B cell (primary cell): ENCODE measurements at regions not wholly inside any gene's neighbourhood (a gene's known extent, or its start where the extent isn't known, plus 50 kb on each side); places are given as distances from the start of the nearest gene placed in this dataset.

Experiments used
- ATAC-seq: fragments of 200-7000 bp; cut with Tn5 transposase; one replicate; pipeline ENCODE4 v1.10.0; 2021; ENCODE audit warnings: low read depth, mild to moderate bottlenecking, moderate number of reproducible peaks, moderate library complexity
- CTCF ChIA-PET: fragments of 350-600 bp; sonication (Branson Sonifier 250); formaldehyde crosslinking; loops from one replicate; lab custom pipeline; 2021; ENCODE audit warnings: antibody characterized with exemption, inconsistent platforms; lab: Charles Lee
- POLR2A ChIA-PET: fragments of 350-600 bp; sonication (Branson Sonifier 250); formaldehyde crosslinking; loops from one replicate; lab custom pipeline; 2021; ENCODE audit warnings: antibody characterized with exemption; lab: Charles Lee
- DNase-seq: peaks from one replicate; pipeline ENCODE4 v3.0.0; 2013
- H2AFZ ChIP-seq: 2 replicates; pipeline ENCODE4 v1.6.1; 2012; ENCODE audit warnings: mild to moderate bottlenecking, low read depth, low read length; ENCODE audit not compliant: insufficient read depth, poor library complexity, severe bottlenecking
- H3K27ac ChIP-seq, 2 donors: 1 replicate in 1 of 2; 2 replicates in 1 of 2; pipeline ENCODE4 v1.5.1; 2012 to 2013; ENCODE audit warnings: low read length in 2 of 2, mild to moderate bottlenecking in 2 of 2, moderate library complexity in 1 of 2
- H3K27me3 ChIP-seq, 4 experiments: fragments of 200-600 bp in 1 of 4; sonication (generic) in 1 of 4; replicated peaks in 1 of 4; 1 replicate in 2 of 4; 2 replicates in 2 of 4; pipeline versions ENCODE4 v1.6.1 to v1.7.0; 2013 to 2016; ENCODE audit warnings: low read length in 3 of 4, mild to moderate bottlenecking in 2 of 4, mixed read lengths in 1 of 4, moderate library complexity in 1 of 4; ENCODE audit not compliant: insufficient read depth in 4 of 4, control insufficient read depth in 3 of 4; ENCODE audit errors: control extremely low read depth in 1 of 4
- H3K36me3 ChIP-seq, 2 experiments: replicated peaks in 1 of 2; 1 replicate in 1 of 2; 2 replicates in 1 of 2; pipeline versions ENCODE4 v1.6.1 to v1.7.1; 2013; ENCODE audit warnings: low read length in 1 of 2; ENCODE audit not compliant: insufficient read depth in 2 of 2, control insufficient read depth in 1 of 2; ENCODE audit errors: control extremely low read depth in 1 of 2, extremely low read depth in 1 of 2
- H3K4me1 ChIP-seq, 2 donors: fragments of 200-600 bp in 1 of 2; sonication (generic) in 1 of 2; 1 replicate in 1 of 2; 2 replicates in 1 of 2; pipeline versions ENCODE4 v1.5.1 to v1.6.1; 2013 to 2017; ENCODE audit warnings: low read length in 2 of 2; ENCODE audit not compliant: control insufficient read depth in 2 of 2, insufficient read depth in 2 of 2
- H3K4me2 ChIP-seq: replicated peaks from 2 replicates; pipeline ENCODE3; 2012; ENCODE audit warnings: mild to moderate bottlenecking, low read depth, low read length; ENCODE audit not compliant: poor library complexity, severe bottlenecking
- H3K4me3 ChIP-seq, 5 experiments: fragments of 200-600 bp in 1 of 5; sonication (generic) in 1 of 5; 1 replicate in 3 of 5; 2 replicates in 2 of 5; pipeline versions ENCODE4 v1.5.1 to v1.7.0; 2011 to 2016; ENCODE audit warnings: low read length in 4 of 5, mild to moderate bottlenecking in 4 of 5, low read depth in 2 of 5, control low read depth in 1 of 5, moderate library complexity in 1 of 5; ENCODE audit not compliant: insufficient read depth in 1 of 5; ENCODE audit errors: control extremely low read depth in 1 of 5, extremely low read depth in 1 of 5
- H3K79me2 ChIP-seq: fragments of 200-600 bp; sonication (generic); one replicate; pipeline ENCODE4 v1.6.0; 2016; ENCODE audit warnings: low read length; ENCODE audit not compliant: control insufficient read depth, insufficient read depth
- H3K9ac ChIP-seq: fragments of 200-600 bp; sonication (generic); 2 replicates; pipeline ENCODE4 v1.6.1; 2017; ENCODE audit warnings: mild to moderate bottlenecking, low read length, moderate library complexity
- H3K9me3 ChIP-seq, 3 donors: one replicate each; pipeline versions ENCODE4 v1.6.1 to v1.7.1; 2013; ENCODE audit warnings: low read length in 2 of 3; ENCODE audit not compliant: control insufficient read depth in 2 of 3, insufficient read depth in 1 of 3; ENCODE audit errors: control extremely low read depth in 1 of 3
- H4K20me1 ChIP-seq: 2 replicates; pipeline ENCODE4 v1.6.0; 2012; ENCODE audit warnings: mild to moderate bottlenecking, low read length; ENCODE audit not compliant: insufficient read depth, control insufficient read depth, poor library complexity, severe bottlenecking
- H3K27ac Mint-ChIP-seq: one replicate; pipeline ENCODE4 v1.8.0; 2021; ENCODE audit warnings: mixed read lengths
- H3K27me3 Mint-ChIP-seq: one replicate; pipeline ENCODE4 v1.8.0; 2021; ENCODE audit warnings: mixed read lengths
- H3K4me1 Mint-ChIP-seq: one replicate; pipeline ENCODE4 v1.8.0; 2021; ENCODE audit warnings: mixed read lengths
- H3K4me3 Mint-ChIP-seq: one replicate; pipeline ENCODE4 v1.8.0; 2021; ENCODE audit warnings: mixed read lengths
- H3K9me3 Mint-ChIP-seq: one replicate; pipeline ENCODE4 v1.8.0; 2022; ENCODE audit warnings: mixed read lengths; ENCODE audit not compliant: insufficient read depth
- CTCF ChIP-seq: fragments of 200-600 bp; IDR thresholded peaks from one replicate; pipeline ENCODE4 v1.8.0; 2022; ENCODE audit warnings: antibody characterized with exemption, mild to moderate bottlenecking
- EZH2 ChIP-seq: IDR thresholded peaks from 2 replicates; pipeline ENCODE4 v1.6.1; 2012; ENCODE audit warnings: borderline replicate concordance, low read depth, mild to moderate bottlenecking, moderate library complexity, low read length; ENCODE audit not compliant: insufficient read depth, poor library complexity, severe bottlenecking
- WGBS: methylation state at CpG from one replicate; pipeline ENCODE4 v1.1.5; 2013; ENCODE audit warnings: missing lambda C conversion rate; ENCODE audit not compliant: insufficient coverage; 5-methylcytosine and 5-hydroxymethylcytosine counted together
- intact Hi-C: fragments of 100-400 bp; cut with micrococcal nuclease; formaldehyde crosslinking; loops from one replicate; pipeline ENCODE4 v1.10.0; 2022

- no peak for TF ChIP-seq EZH2
- no peak for TF ChIP-seq CTCF
- Histone ChIP-seq H3K79me2 (no peaks in the 10 kb centered on the region), H3K4me1 (no peaks in the 10 kb centered on the region), H4K20me1 (no peaks in the 10 kb centered on the region), H3K4me2 (no peak overlapping the region), H3K9ac (no peak overlapping the region), H3K4me3 (no peak overlapping the region), H3K27ac (no peak overlapping the region), H3K36me3 (no peaks in the 10 kb centered on the region), H2AFZ (no peak overlapping the region), H3K27me3 (no peaks in the 10 kb centered on the region), H3K9me3 (peaks cover 0 to 3% (median 0%) of the 10 kb centered on the region in 3 donors)
- no peak for DNase-seq
- intact Hi-C loops: no loop called here
- WGBS: 67% methylated on average over 1 of the region's 2 CpGs
- ATAC-seq: no peak
- no peaks in the 10 kb centered on the region for H3K9me3 Mint-ChIP-seq
- no peaks in the 10 kb centered on the region for H3K27me3 Mint-ChIP-seq
- CTCF ChIA-PET: no interaction called here
- H3K4me1 Mint-ChIP-seq: no peaks in the 10 kb centered on the region
- H3K27ac Mint-ChIP-seq: no peak overlapping the region
- POLR2A ChIA-PET: no interaction called here
- H3K4me3 Mint-ChIP-seq: no peak overlapping the region
Measured at GRCh38 chr6:164210323-164210722, 795.8 kb downstream of the QKI start.

- no peaks in the 10 kb centered on the region for H3K4me1 Mint-ChIP-seq
- CTCF ChIA-PET: no interaction called here
- H3K27ac Mint-ChIP-seq: no peak overlapping the region
- Histone ChIP-seq H2AFZ (no peak overlapping the region), H3K36me3 (no peaks in the 10 kb centered on the region), H3K79me2 (no peaks in the 10 kb centered on the region), H3K27me3 (no peaks in the 10 kb centered on the region), H3K9me3 (peaks cover 0 to 7% (median 0%) of the 10 kb centered on the region in 3 donors), H3K4me1 (no peaks in the 10 kb centered on the region), H3K4me3 (no peak overlapping the region), H4K20me1 (no peaks in the 10 kb centered on the region), H3K9ac (no peak overlapping the region), H3K27ac (no peak overlapping the region), H3K4me2 (no peak overlapping the region)
- POLR2A ChIA-PET: no interaction called here
- no peak overlapping the region for H3K4me3 Mint-ChIP-seq
- WGBS: 84% methylated on average over 7 of the region's 8 CpGs
- ATAC-seq (no peak), DNase-seq (no peak)
- H3K27me3 Mint-ChIP-seq: no peaks in the 10 kb centered on the region
- H3K9me3 Mint-ChIP-seq: no peaks in the 10 kb centered on the region
- intact Hi-C loops: no loop called here
- TF ChIP-seq EZH2 (no peak), CTCF (no peak)
Measured at GRCh38 chr6:164208371-164208770, 793.9 kb downstream of the QKI start.
